ENCODE measurements at regions not wholly inside any gene's neighbourhood (a gene's known extent, or its start where the extent isn't known, plus 50 kb on each side); places are given as distances from the start of the nearest gene placed in this dataset.

DNA sequence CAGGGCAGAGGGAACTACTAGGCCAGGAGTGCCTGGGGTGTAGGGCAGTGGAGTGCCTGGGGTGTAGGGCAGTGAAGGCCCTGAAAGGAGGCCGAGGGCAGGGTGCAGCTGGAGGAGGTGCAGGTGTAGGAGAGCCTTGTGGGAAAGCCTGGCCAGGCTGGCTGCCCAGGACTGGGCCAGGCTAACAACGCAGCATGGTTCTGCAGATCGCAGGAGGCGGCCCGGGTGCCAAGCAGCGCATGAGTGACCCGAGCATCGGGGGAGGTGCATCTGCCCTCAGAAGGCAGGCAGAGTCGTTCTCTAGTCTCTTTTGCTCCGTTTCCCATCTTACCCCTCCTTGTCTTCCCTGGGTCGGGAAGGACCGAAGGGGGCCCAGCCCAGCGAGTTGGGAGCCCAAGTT lies 151.5 kb upstream of the PHACTR3 start:
- DNase-seq = no peak
- no peak for TF ChIP-seq CTCF (IDR thresholded peaks at IDR 0.05; ENCODE audit: low read depth, low read length, missing control alignments)
- Histone ChIP-seq H3K27me3 (replicated peaks) (no peaks in the 10 kb centered on the region), H3K36me3 (replicated peaks) (no peaks in the 10 kb centered on the region), H3K4me3 (ENCODE audit: low read depth, low read length) (no peak overlapping the region), H3K27ac (no peak overlapping the region)
- in situ Hi-C loops (cut with HindIII; ENCODE audit: low pct_ligation_motif_present, low sequenced_read_pairs) = no loop called here

DNA sequence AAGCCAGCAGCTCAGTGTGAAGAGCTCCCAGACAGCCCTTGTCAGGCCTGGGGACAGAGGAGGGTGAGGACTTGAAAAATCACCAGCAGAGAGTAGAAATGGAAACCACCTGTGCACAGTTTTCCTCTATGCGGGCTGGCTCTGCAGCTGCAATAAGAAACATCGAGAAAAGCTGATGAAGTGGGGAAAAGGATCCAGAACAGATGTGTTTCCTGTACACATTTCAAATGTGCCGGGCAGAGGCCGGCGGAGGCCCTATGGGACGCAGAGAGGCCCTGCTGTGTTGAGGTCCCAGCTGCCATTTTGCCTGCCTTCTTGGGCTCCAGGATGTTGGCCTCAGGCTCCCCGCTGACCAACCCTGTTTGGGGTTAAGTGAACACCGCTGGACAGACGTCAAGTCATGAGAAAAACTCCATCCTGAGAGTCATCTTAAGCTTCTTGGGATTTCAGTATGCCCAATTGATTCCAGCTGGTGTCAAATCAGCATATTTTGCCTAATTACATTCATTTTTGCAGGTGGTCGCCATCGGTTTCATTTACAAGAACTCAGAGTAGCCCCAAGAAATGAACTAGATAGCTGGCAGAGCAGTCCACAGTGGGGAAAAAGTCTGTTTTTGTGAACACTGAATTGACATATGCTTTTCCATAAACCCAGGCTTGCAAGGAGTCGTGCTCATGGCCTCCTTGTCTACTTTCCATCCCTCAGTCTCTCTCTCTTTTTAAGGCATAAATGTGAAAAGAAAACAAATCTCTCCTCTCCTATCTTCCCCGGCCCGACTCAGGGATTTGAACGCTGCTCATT lies 150.4 kb upstream of the PHACTR3 start:
- Histone ChIP-seq H3K27ac (no peak overlapping the region), H3K36me3 (replicated peaks) (no peaks in the 10 kb centered on the region), H3K4me3 (ENCODE audit: low read depth, low read length) (no peak overlapping the region), H3K27me3 (replicated peaks) (no peaks in the 10 kb centered on the region)
- TF ChIP-seq CTCF (IDR thresholded peaks at IDR 0.05; ENCODE audit: low read depth, low read length, missing control alignments) = no peak
- in situ Hi-C loops (cut with HindIII; ENCODE audit: low pct_ligation_motif_present, low sequenced_read_pairs) = no loop called here
- DNase-seq = no peak

DNA sequence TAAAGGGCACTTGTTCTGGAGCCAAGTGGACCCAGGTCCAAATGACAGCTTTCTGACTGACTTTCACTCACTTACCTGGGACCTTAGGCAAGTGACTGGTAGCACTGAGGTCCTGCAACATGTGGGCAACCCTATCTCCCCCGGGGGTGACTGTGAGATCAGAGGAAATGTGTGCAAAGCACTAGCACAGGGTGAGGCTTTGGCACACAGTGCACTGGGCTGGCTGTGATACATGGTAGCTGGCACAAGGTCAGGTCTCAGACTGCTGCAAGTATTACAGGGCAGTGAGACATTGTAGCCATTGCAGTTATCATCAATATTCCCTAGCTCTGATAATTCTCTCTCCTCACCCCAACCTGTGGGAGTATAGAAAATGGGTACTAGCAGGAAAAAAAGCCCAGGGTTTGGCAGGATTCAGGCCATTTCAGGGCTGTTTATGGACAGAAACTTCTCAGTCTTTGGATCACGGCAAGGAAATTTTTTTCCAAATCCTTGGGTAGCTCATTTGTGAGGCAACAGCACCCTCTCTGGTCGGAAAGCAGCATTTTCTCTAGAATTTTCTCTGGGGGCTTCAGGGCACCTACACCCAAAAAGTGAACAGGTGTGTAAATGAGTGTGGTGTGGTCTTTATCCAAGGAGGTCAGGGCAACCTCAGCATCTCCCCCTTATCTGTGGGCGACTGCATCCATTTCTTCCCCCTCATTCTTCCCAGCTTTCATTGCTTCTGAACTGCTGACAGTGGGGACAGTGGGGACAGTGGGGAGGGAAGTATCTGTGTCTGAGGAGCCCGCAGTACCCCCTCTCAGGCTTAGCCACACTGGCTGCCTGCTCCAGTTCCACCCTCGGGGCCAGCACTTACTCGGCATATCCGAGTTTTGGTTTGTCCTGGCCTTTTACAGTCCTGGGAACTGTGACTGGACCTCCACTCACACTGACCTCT lies 148.7 kb upstream of the PHACTR3 start:
- peak; percentile 29 for TF ChIP-seq CTCF (IDR thresholded peaks at IDR 0.05; ENCODE audit: low read depth, low read length, missing control alignments)
- no peak for DNase-seq
- in situ Hi-C loops (cut with HindIII; ENCODE audit: low pct_ligation_motif_present, low sequenced_read_pairs) = no loop called here
- Histone ChIP-seq H3K4me3 (ENCODE audit: low read depth, low read length) (no peak overlapping the region), H3K27me3 (replicated peaks) (no peaks in the 10 kb centered on the region), H3K36me3 (replicated peaks) (no peaks in the 10 kb centered on the region), H3K27ac (no peak overlapping the region)

GRCh38 chr20:59456342-59457279 lies 147.7 kb upstream of the PHACTR3 start:
- Histone ChIP-seq H3K36me3 (replicated peaks) (no peaks in the 10 kb centered on the region), H3K27me3 (replicated peaks) (no peaks in the 10 kb centered on the region), H3K27ac (no peak overlapping the region), H3K4me3 (ENCODE audit: low read depth, low read length) (no peak overlapping the region)
- no peak for TF ChIP-seq CTCF (IDR thresholded peaks at IDR 0.05; ENCODE audit: low read depth, low read length, missing control alignments)
- DNase-seq = no peak
- in situ Hi-C loops (cut with HindIII; ENCODE audit: low pct_ligation_motif_present, low sequenced_read_pairs) = no loop called here

DNA sequence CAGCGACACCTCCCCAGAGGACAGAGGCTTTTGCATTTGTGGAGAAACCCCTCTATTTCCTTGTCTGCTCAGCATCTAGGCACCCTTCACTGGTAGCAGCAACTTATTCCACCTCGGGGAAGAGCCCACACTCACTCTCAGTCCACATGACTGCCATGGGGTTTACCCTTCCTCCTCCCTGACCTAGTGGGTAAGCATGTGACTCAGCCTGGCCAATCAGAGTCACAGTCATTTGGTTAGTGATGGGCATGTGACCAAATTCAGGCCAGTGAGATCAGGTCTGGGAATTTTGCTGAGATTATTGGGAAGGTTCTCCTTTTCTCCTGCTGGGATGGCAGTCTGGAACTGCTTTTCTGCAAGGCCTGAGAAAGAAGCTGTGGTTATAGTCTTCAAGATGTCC lies 145.7 kb upstream of the PHACTR3 start:
- H3K27me3 ChIP-seq (replicated peaks) = no peaks in the 10 kb centered on the region
- TF ChIP-seq CTCF (IDR thresholded peaks at IDR 0.05; ENCODE audit: low read depth, low read length, missing control alignments) = no peak
- no peak overlapping the region for H3K27ac ChIP-seq
- in situ Hi-C loops (cut with HindIII; ENCODE audit: low pct_ligation_motif_present, low sequenced_read_pairs) = no loop called here
- no peak overlapping the region for H3K4me3 ChIP-seq (ENCODE audit: low read depth, low read length)
- no peak for DNase-seq
- no peaks in the 10 kb centered on the region for H3K36me3 ChIP-seq (replicated peaks)
